ENCODE measurements at regions not wholly inside any gene's neighbourhood (a gene's known extent, or its start where the extent isn't known, plus 50 kb on each side); places are given as distances from the start of the nearest gene placed in this dataset.
"Not testable (repeated sequence)": the region's sequence is repeated elsewhere in the genome, so short reads cannot be mapped to it uniquely, and the experiment has no call there.

DNA sequence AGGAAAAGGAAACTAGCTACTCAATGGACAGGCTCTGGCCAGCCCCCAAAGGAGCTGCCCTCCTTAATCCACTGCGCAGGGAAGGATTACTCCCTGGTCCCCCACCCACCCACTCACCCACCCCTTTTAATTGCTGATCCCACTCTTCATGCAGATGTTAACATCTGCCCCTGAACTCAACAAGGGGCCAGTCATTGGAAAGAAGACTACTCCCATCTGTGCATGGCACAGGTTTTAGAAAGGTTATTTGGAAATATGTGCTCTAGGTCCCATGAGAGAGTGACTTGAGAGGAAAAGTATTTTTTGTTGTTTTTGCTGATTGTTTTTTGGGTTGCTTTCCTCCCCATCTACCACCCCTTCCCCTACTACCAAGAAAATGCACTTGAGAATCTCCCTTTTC is 94.4 kb upstream of the FGGY start:
- BruUV-seq (replicated peaks): no TSS peak
- H3K4me1 ChIP-seq (ENCODE audit: control insufficient read depth, insufficient read depth, low read length): no peaks in the 10 kb centered on the region
- in situ Hi-C loops (cut with HindIII; ENCODE audit: low pct_unique_long_range_greater_than_20kb, low sequenced_read_pairs): no loop called here
- TF ChIP-seq, protein P1, sequence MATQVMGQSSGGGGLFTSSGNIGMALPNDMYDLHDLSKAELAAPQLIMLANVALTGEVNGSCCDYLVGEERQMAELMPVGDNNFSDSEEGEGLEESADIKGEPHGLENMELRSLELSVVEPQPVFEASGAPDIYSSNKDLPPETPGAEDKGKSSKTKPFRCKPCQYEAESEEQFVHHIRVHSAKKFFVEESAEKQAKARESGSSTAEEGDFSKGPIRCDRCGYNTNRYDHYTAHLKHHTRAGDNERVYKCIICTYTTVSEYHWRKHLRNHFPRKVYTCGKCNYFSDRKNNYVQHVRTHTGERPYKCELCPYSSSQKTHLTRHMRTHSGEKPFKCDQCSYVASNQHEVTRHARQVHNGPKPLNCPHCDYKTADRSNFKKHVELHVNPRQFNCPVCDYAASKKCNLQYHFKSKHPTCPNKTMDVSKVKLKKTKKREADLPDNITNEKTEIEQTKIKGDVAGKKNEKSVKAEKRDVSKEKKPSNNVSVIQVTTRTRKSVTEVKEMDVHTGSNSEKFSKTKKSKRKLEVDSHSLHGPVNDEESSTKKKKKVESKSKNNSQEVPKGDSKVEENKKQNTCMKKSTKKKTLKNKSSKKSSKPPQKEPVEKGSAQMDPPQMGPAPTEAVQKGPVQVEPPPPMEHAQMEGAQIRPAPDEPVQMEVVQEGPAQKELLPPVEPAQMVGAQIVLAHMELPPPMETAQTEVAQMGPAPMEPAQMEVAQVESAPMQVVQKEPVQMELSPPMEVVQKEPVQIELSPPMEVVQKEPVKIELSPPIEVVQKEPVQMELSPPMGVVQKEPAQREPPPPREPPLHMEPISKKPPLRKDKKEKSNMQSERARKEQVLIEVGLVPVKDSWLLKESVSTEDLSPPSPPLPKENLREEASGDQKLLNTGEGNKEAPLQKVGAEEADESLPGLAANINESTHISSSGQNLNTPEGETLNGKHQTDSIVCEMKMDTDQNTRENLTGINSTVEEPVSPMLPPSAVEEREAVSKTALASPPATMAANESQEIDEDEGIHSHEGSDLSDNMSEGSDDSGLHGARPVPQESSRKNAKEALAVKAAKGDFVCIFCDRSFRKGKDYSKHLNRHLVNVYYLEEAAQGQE (IDR thresholded peaks at IDR 0.05; ENCODE audit: insufficient read depth in 1 of 2, low read depth in 2 of 2, low read length in 1 of 2): no peak
- TF ChIP-seq, protein P2, sequence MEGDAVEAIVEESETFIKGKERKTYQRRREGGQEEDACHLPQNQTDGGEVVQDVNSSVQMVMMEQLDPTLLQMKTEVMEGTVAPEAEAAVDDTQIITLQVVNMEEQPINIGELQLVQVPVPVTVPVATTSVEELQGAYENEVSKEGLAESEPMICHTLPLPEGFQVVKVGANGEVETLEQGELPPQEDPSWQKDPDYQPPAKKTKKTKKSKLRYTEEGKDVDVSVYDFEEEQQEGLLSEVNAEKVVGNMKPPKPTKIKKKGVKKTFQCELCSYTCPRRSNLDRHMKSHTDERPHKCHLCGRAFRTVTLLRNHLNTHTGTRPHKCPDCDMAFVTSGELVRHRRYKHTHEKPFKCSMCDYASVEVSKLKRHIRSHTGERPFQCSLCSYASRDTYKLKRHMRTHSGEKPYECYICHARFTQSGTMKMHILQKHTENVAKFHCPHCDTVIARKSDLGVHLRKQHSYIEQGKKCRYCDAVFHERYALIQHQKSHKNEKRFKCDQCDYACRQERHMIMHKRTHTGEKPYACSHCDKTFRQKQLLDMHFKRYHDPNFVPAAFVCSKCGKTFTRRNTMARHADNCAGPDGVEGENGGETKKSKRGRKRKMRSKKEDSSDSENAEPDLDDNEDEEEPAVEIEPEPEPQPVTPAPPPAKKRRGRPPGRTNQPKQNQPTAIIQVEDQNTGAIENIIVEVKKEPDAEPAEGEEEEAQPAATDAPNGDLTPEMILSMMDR (IDR thresholded peaks at IDR 0.05): no peak
- TF ChIP-seq SIN3A (IDR thresholded peaks at IDR 0.05; ENCODE audit: borderline replicate concordance, insufficient read depth, low read depth, low read length): no peak
- TF ChIP-seq POLR2AphosphoS5 (IDR thresholded peaks at IDR 0.05; ENCODE audit: low read depth, low read length): no peak
- TF ChIP-seq TCF7L2 (IDR thresholded peaks at IDR 0.05; ENCODE audit: low read depth, low read length): no peak
- POLR2A ChIA-PET: no interaction called here
- ATAC-seq (no peak), DNase-seq (ENCODE audit: low read depth, low spot score) (no peak)
- H3K4me3 ChIP-seq (ENCODE audit: low read depth in 2 of 2, low read length in 2 of 2): no peak overlapping the region
- H3K9me3 ChIP-seq (ENCODE audit: control insufficient read depth, insufficient read depth, low read depth, low read length): no peaks in the 10 kb centered on the region
- CTCF ChIA-PET: no interaction called here
- no peaks in the 10 kb centered on the region for H3K27me3 ChIP-seq (ENCODE audit: control insufficient read depth, insufficient read depth, low read length)
- H3K36me3 ChIP-seq (ENCODE audit: control insufficient read depth, insufficient read depth, low read length): no peaks in the 10 kb centered on the region
- intact Hi-C loops (cut with micrococcal nuclease; ENCODE audit: unreplicated experiment): no loop called here
- no peak overlapping the region for H3K27ac ChIP-seq (ENCODE audit: low read length)

DNA sequence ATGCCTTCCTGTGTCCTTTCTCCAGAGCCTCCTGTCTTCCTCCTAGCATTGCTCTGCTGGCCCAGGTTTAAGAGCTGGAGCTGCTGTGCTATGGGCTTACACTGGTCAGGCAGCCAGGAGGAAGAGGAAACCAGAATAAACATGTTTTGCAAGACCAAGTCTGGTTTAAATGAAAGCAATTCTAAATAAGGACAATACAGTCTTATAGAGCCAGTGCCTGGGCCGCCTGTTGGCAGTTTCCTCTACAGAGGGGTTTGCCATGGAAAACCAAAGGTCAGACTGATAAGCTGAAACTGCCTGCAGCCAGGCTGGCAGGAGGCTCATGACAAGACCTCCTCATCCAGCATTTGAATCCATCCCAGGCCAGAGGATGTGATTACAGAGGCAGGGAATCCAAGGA is 92.9 kb upstream of the FGGY start:
- H3K27me3 ChIP-seq (ENCODE audit: control insufficient read depth, insufficient read depth, low read length): no peaks in the 10 kb centered on the region
- ChIA-PET POLR2A (no interaction called here), CTCF (no interaction called here)
- H3K27ac ChIP-seq (ENCODE audit: low read length): no peak overlapping the region
- H3K4me1 ChIP-seq (ENCODE audit: control insufficient read depth, insufficient read depth, low read length): no peaks in the 10 kb centered on the region
- no peak for TF ChIP-seq SIN3A (IDR thresholded peaks at IDR 0.05; ENCODE audit: borderline replicate concordance, insufficient read depth, low read depth, low read length)
- TF ChIP-seq, protein P1 (IDR thresholded peaks at IDR 0.05; ENCODE audit: insufficient read depth in 1 of 2, low read depth in 2 of 2, low read length in 1 of 2): no peak
- TF ChIP-seq, protein P2 (IDR thresholded peaks at IDR 0.05): no peak
- no peak for TF ChIP-seq POLR2AphosphoS5 (IDR thresholded peaks at IDR 0.05; ENCODE audit: low read depth, low read length)
- no peak for TF ChIP-seq TCF7L2 (IDR thresholded peaks at IDR 0.05; ENCODE audit: low read depth, low read length)
- H3K9me3 ChIP-seq (ENCODE audit: control insufficient read depth, insufficient read depth, low read depth, low read length): no peaks in the 10 kb centered on the region
- in situ Hi-C loops (cut with HindIII; ENCODE audit: low pct_unique_long_range_greater_than_20kb, low sequenced_read_pairs): no loop called here
- H3K36me3 ChIP-seq (ENCODE audit: control insufficient read depth, insufficient read depth, low read length): no peaks in the 10 kb centered on the region
- BruUV-seq (replicated peaks): no TSS peak
- no peak overlapping the region for H3K4me3 ChIP-seq (ENCODE audit: low read depth in 2 of 2, low read length in 2 of 2)
- intact Hi-C loops (cut with micrococcal nuclease; ENCODE audit: unreplicated experiment): no loop called here
- ATAC-seq: no peak
- no peak for DNase-seq (ENCODE audit: low read depth, low spot score)

DNA sequence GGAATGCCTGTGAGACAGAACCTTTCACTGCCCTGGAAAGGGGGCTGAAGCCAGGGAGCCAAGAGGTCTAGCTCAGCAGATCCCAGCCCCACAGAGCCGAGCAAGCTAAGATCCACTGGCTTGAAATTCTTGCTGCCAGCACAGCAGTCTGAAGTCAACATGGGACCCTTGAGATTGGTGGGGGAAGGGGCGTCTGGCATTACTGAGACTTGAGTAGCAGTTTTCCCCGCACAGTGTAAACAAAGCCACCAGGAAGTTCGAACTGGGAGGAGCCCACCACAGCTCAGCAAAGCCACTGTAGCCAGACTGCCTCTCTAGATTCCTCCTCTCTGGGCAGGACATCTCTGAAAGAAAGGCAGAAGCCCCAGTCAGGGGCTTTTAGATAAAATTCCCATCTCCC is 90.3 kb upstream of the FGGY start:
- H3K36me3 ChIP-seq (ENCODE audit: control insufficient read depth, insufficient read depth, low read length); POLR2A ChIA-PET; ATAC-seq; H3K9me3 ChIP-seq (ENCODE audit: control insufficient read depth, insufficient read depth, low read depth, low read length); H3K27ac ChIP-seq (ENCODE audit: low read length); in situ Hi-C loops (cut with HindIII; ENCODE audit: low pct_unique_long_range_greater_than_20kb, low sequenced_read_pairs); CTCF ChIA-PET; intact Hi-C loops (cut with micrococcal nuclease; ENCODE audit: unreplicated experiment); BruUV-seq (replicated peaks); H3K4me1 ChIP-seq (ENCODE audit: control insufficient read depth, insufficient read depth, low read length); H3K27me3 ChIP-seq (ENCODE audit: control insufficient read depth, insufficient read depth, low read length); H3K4me3 ChIP-seq (ENCODE audit: low read depth in 2 of 2, low read length in 2 of 2); DNase-seq (ENCODE audit: low read depth, low spot score): not testable (repeated sequence)

DNA sequence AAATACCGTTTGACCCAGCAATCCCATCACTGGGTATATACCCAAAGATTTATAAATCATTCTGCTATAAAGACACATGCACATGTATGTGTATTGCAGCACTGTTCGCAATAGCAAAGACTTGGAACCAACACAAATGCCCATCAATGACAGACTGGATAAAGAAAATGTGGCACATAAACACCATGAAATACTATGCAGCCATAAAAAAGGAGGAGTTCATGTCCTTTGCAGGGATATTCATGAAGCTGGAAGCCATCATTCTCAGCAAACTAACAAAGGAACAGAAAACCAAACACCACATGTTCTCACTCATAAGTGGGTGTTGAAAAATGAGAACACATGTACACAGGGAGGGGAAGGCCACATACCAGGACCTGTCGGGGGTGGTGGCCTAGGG is 86.5 kb upstream of the FGGY start:
- CTCF ChIA-PET; H3K9me3 ChIP-seq (ENCODE audit: control insufficient read depth, insufficient read depth, low read depth, low read length); ATAC-seq; H3K4me1 ChIP-seq (ENCODE audit: control insufficient read depth, insufficient read depth, low read length); intact Hi-C loops (cut with micrococcal nuclease; ENCODE audit: unreplicated experiment); H3K27ac ChIP-seq (ENCODE audit: low read length); H3K4me3 ChIP-seq (ENCODE audit: low read depth in 2 of 2, low read length in 2 of 2); in situ Hi-C loops (cut with HindIII; ENCODE audit: low pct_unique_long_range_greater_than_20kb, low sequenced_read_pairs); POLR2A ChIA-PET; BruUV-seq (replicated peaks); H3K36me3 ChIP-seq (ENCODE audit: control insufficient read depth, insufficient read depth, low read length); H3K27me3 ChIP-seq (ENCODE audit: control insufficient read depth, insufficient read depth, low read length); DNase-seq (ENCODE audit: low read depth, low spot score): not testable (repeated sequence)
